ENCODE measurements at regions not wholly inside any gene's neighbourhood (a gene's known extent, or its start where the extent isn't known, plus 50 kb on each side); places are given as distances from the start of the nearest gene placed in this dataset.
A peak's percentile ranks its signal among the peaks of the same experiment; 100 is the strongest.

DNA sequence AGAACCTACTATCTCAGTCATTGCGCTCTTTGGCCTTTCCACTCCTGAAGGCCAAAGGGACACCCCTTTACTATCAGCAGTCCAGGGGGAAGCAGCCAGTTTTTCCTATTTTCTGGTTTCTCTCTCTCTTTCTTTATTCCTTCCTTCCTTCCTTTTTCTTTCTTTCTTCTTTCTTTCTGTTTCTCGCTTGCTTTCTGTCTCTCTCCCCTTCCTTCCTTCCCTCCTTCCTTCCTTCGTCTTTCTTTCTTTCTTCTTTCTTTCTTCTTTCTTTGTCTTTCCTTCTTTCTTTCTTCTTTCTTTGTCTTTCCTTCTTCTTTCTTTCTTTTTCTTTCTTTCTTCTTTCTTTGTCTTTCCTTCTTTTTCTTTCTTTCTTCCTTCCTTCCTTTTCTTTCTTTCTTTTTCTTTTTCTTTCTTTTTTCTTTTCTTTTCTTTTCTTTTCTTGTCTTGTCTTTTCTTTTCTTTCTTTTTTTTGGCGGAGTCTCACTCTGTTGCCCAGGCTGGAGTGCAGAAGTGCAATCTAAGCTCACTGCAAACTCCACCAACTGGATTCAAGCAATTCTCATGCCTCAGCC lies 64.9 kb upstream of the OTX2 start:
- H3K4me3 ChIP-seq (ENCODE audit: low read depth, low read length): no peak overlapping the region
- no peak for DNase-seq (ENCODE audit: low read depth)
- TF ChIP-seq, protein P1, sequence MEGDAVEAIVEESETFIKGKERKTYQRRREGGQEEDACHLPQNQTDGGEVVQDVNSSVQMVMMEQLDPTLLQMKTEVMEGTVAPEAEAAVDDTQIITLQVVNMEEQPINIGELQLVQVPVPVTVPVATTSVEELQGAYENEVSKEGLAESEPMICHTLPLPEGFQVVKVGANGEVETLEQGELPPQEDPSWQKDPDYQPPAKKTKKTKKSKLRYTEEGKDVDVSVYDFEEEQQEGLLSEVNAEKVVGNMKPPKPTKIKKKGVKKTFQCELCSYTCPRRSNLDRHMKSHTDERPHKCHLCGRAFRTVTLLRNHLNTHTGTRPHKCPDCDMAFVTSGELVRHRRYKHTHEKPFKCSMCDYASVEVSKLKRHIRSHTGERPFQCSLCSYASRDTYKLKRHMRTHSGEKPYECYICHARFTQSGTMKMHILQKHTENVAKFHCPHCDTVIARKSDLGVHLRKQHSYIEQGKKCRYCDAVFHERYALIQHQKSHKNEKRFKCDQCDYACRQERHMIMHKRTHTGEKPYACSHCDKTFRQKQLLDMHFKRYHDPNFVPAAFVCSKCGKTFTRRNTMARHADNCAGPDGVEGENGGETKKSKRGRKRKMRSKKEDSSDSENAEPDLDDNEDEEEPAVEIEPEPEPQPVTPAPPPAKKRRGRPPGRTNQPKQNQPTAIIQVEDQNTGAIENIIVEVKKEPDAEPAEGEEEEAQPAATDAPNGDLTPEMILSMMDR (IDR thresholded peaks at IDR 0.05; ENCODE audit: low read depth, low read length, missing control alignments): no peak

DNA sequence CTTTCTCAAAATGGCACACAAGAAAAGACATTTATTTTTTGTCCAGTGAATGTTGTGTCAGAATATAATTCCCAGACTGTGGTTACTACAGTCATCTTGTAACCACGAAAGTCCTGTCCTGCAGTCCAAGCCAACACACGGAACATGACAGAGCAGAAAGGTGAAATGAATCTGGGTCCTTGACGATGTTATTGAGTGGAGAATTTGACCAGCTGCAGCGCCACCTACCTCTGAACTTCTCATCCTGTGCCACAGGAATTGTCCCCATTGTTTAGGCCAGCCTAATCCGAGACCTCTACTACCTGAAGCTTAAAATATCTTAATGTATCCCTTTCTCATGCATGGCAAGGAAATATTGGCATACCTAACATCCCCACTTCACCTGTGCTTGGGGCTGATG lies 64.1 kb upstream of the OTX2 start:
- no peak overlapping the region for H3K4me3 ChIP-seq (ENCODE audit: low read depth, low read length)
- no peak for DNase-seq (ENCODE audit: low read depth)
- TF ChIP-seq, protein P1 (IDR thresholded peaks at IDR 0.05; ENCODE audit: low read depth, low read length, missing control alignments): peak; percentile 62

DNA sequence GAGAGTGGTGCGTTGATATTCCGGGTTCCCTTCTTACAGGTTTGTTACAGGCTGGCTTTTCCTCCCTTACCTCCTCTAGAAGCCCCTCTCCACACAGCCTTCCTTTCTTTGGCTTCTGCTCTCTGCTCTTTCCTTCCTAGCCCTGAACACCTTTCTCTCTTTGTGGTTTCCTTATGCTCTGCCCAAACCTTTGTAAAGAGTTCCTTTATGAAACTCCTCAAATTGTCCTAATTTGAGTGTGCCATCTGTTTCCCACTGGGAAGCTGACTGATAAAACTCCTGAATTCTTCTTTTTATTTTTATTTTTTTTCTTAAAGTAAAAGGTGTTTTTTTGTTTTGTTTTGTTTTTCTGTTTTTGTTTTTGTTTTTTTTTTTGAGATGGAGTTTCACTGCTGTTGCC lies 60.1 kb upstream of the OTX2 start:
- DNase-seq (ENCODE audit: low read depth): no peak
- TF ChIP-seq, protein P1 (IDR thresholded peaks at IDR 0.05; ENCODE audit: low read depth, low read length, missing control alignments): no peak

DNA sequence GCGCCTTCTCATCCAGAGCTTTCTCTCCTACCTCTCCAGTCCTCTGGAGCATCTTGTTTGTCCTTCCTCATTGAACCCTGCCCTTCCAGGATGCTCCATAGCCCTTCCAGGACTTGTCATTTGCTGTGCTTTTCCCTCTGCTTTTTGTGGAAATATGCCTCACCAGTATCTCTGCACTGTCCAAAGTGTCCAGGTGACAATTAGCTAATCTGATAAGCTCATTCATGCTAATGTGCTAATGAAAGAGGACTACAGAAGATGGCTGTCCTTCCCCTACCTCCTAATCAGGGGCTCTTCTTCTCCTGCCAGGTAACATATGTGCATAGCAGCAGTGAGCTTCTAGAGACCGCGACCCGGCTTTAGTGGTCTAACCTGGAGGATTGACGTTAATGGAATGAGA lies 58.4 kb upstream of the OTX2 start:
- TF ChIP-seq, protein P1 (IDR thresholded peaks at IDR 0.05; ENCODE audit: low read depth, low read length, missing control alignments): no peak
- no peak for DNase-seq (ENCODE audit: low read depth)
- H3K4me3 ChIP-seq (ENCODE audit: low read depth, low read length): no peak overlapping the region

More for the DNA sequence above, 60.1 kb upstream of the OTX2 start:
- no peak overlapping the region for H3K4me3 ChIP-seq (ENCODE audit: low read depth, low read length)

DNA sequence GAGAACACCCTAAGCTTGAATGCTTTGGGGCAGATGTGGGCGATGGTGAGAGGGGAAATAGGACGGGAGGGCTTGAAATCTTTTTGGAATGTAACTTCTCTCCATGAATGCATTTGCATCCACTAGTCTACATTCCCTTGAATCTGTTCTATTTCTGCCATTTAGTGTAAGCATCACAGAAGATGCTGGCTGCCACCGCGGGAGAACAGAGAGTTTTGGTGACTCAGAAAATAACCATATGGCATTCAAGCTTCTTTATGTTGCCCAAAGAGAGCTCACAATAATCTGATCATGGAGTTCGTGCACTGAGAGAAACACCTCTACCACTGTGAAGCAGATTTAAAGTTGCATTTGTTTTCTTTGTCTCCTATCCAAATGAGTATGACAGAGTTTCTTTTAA lies 52.6 kb upstream of the OTX2 start:
- no peak for DNase-seq (ENCODE audit: low read depth)
- TF ChIP-seq, protein P1 (IDR thresholded peaks at IDR 0.05; ENCODE audit: low read depth, low read length, missing control alignments): no peak

DNA sequence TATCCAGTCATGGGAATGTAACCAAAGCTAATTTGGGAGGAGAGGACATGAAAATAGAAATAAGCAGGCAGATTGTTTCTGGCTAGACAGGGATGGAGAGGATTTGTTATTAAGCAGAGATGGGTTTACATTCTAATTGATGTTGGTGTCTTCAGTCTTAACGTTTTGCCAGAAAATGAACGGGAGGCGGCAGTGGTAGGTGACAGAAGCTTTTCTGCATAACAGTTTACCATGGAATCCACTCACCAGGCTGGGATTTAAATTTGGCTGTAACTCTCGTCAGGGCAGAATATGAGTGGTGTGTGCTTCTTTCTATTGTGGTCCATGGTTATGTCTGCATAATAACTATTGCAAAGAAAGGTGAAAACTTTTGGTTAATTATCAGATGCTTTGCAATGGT lies 50.2 kb upstream of the OTX2 start:
- TF ChIP-seq, protein P1 (IDR thresholded peaks at IDR 0.05; ENCODE audit: low read depth, low read length, missing control alignments): no peak
- DNase-seq (ENCODE audit: low read depth): no peak
- H3K4me3 ChIP-seq (ENCODE audit: low read depth, low read length): no peak overlapping the region

More for the DNA sequence above, 52.6 kb upstream of the OTX2 start:
- H3K4me3 ChIP-seq (ENCODE audit: low read depth, low read length): no peak overlapping the region

Data from GM12864 (cell line).